GM23338 (cell line): ENCODE measurements at regions not wholly inside any gene's neighbourhood (a gene's known extent, or its start where the extent isn't known, plus 50 kb on each side); places are given as distances from the start of the nearest gene placed in this dataset.

Experiments used
- ATAC-seq: fragments of 200-7000 bp; cut with Tn5 transposase; 3 replicates; pipeline ENCODE4 v1.9.1; 2020
- DNase-seq: peaks from one replicate; pipeline ENCODE4 v3.0.0-alpha.2; 2015; ENCODE audit warnings: low spot score
- H2AFZ ChIP-seq: fragments of 200-600 bp; sonication (generic); 2 replicates; pipeline ENCODE4 v1.8.0; 2016; ENCODE audit warnings: antibody characterized with exemption, mild to moderate bottlenecking, moderate library complexity
- H3F3A ChIP-seq: fragments of 200-600 bp; sonication (generic); replicated peaks from 2 replicates; pipeline ENCODE4 v1.8.0; 2017; ENCODE audit warnings: antibody characterized with exemption, mixed run types, low read depth
- H3K27ac ChIP-seq: fragments of 200-600 bp; sonication (generic); 2 replicates; pipeline ENCODE4 v1.6.1; 2016; ENCODE audit warnings: low read depth
- H3K27me3 ChIP-seq: fragments of 200-600 bp; sonication (generic); 2 replicates; pipeline ENCODE4 v1.8.0; 2016; ENCODE audit warnings: mild to moderate bottlenecking, mixed run types, moderate library complexity; ENCODE audit not compliant: insufficient read depth
- H3K36me3 ChIP-seq: fragments of 200-600 bp; sonication (generic); 2 replicates; pipeline ENCODE4 v1.8.0; 2016; ENCODE audit warnings: mild to moderate bottlenecking; ENCODE audit not compliant: insufficient read depth
- H3K4me1 ChIP-seq: fragments of 200-600 bp; sonication (generic); 2 replicates; pipeline ENCODE4 v1.8.0; 2016; ENCODE audit warnings: mild to moderate bottlenecking, moderate library complexity; ENCODE audit not compliant: insufficient read depth
- H3K4me2 ChIP-seq: fragments of 200-600 bp; sonication (generic); 2 replicates; pipeline ENCODE4 v1.7.1; 2017; ENCODE audit warnings: mixed run types
- H3K4me3 ChIP-seq: fragments of 200-600 bp; sonication (generic); 2 replicates; pipeline ENCODE4 v1.6.1; 2016; ENCODE audit warnings: mixed run types
- H3K79me2 ChIP-seq: fragments of 200-600 bp; sonication (generic); replicated peaks from 2 replicates; pipeline ENCODE4 v1.8.0; 2017; ENCODE audit warnings: mild to moderate bottlenecking; ENCODE audit not compliant: insufficient read depth
- H3K9me2 ChIP-seq: fragments of 200-600 bp; sonication (generic); 2 replicates; pipeline ENCODE4 v1.8.0; 2017; ENCODE audit not compliant: insufficient read depth
- H4K20me1 ChIP-seq: fragments of 200-600 bp; sonication (generic); replicated peaks from 2 replicates; pipeline ENCODE4 v1.8.0; 2017; ENCODE audit warnings: mild to moderate bottlenecking; ENCODE audit not compliant: insufficient read depth
- H3K27ac Mint-ChIP-seq: 2 replicates; pipeline ENCODE4 v1.8.0; 2020; ENCODE audit warnings: inconsistent platforms, mild to moderate bottlenecking, moderate library complexity, mixed read lengths
- H3K27me3 Mint-ChIP-seq: 3 replicates; pipeline ENCODE4 v1.8.0; 2022; ENCODE audit warnings: low read depth, mild to moderate bottlenecking, moderate library complexity, mixed read lengths, inconsistent platforms; ENCODE audit not compliant: insufficient read depth, poor library complexity
- H3K36me3 Mint-ChIP-seq: 3 replicates; pipeline ENCODE4 v1.8.0; 2021; ENCODE audit warnings: low read depth, mild to moderate bottlenecking, inconsistent platforms, moderate library complexity, mixed read lengths
- H3K4me1 Mint-ChIP-seq: 3 replicates; pipeline ENCODE4 v1.8.0; 2020; ENCODE audit warnings: mild to moderate bottlenecking, inconsistent platforms, mixed read lengths
- H3K4me3 Mint-ChIP-seq: 3 replicates; pipeline ENCODE4 v1.8.0; 2021; ENCODE audit warnings: moderate library complexity, mild to moderate bottlenecking, inconsistent platforms, mixed read lengths
- H3K9me3 Mint-ChIP-seq: 3 replicates; pipeline ENCODE4 v1.8.0; 2020; ENCODE audit warnings: moderate library complexity, mild to moderate bottlenecking, inconsistent platforms, mixed read lengths
- CREB1 ChIP-seq: fragments of 250-450 bp; sonication (Bioruptor Pico); IDR thresholded peaks from 2 replicates; pipeline ENCODE4 v1.5.0; 2020; ENCODE audit warnings: low read depth, mild to moderate bottlenecking, moderate library complexity
- EZH2 ChIP-seq: fragments of 200-600 bp; sonication (generic); IDR thresholded peaks from one replicate; pipeline ENCODE4 v1.8.0; 2017; ENCODE audit warnings: antibody characterized with exemption, mild to moderate bottlenecking, low read depth; ENCODE audit not compliant: unreplicated experiment
- EZH2phosphoT487 ChIP-seq: fragments of 200-600 bp; sonication (generic); IDR thresholded peaks from one replicate; pipeline ENCODE4 v1.8.1; 2018; ENCODE audit warnings: antibody characterized with exemption; ENCODE audit not compliant: unreplicated experiment
- JUNB ChIP-seq: IDR thresholded peaks from one replicate; pipeline ENCODE4 v1.6.1; 2016; ENCODE audit warnings: antibody characterized with exemption; ENCODE audit not compliant: unreplicated experiment
- NANOG ChIP-seq: IDR thresholded peaks from 2 replicates; pipeline ENCODE4 v1.6.1; 2016; ENCODE audit warnings: antibody characterized with exemption, borderline replicate concordance
- POLR2AphosphoS5 ChIP-seq: IDR thresholded peaks from 2 replicates; pipeline ENCODE4 v1.6.1; 2016; ENCODE audit warnings: antibody characterized with exemption, low read depth
- STAT1 ChIP-seq: IDR thresholded peaks from one replicate; pipeline ENCODE4 v1.6.1; 2016; ENCODE audit warnings: antibody characterized with exemption; ENCODE audit not compliant: unreplicated experiment
- ZNF114 ChIP-seq: fragments of 250-450 bp; sonication (Bioruptor Pico); IDR thresholded peaks from 2 replicates; pipeline ENCODE4 v1.5.0; 2020; ENCODE audit warnings: mild to moderate bottlenecking, moderate library complexity
- ZNF331 ChIP-seq: fragments of 250-450 bp; sonication (Bioruptor Pico); IDR thresholded peaks from 2 replicates; pipeline ENCODE4 v1.5.0; 2020; ENCODE audit warnings: low read depth, mild to moderate bottlenecking, moderate library complexity
- TF ChIP-seq, protein P1 (sequence below): fragments of 250-450 bp; sonication (Bioruptor Pico); IDR thresholded peaks from 2 replicates; pipeline ENCODE4 v1.5.0; 2020; ENCODE audit warnings: mild to moderate bottlenecking, moderate library complexity
- TF ChIP-seq, protein P2 (sequence below): IDR thresholded peaks from one replicate; pipeline ENCODE4 v1.6.1; 2018; ENCODE audit warnings: antibody characterized with exemption; ENCODE audit not compliant: unreplicated experiment
- TF ChIP-seq, protein P3 (sequence below), 2 experiments: fragments of 200-600 bp in 1 of 2; sonication (generic) in 1 of 2; conservative IDR thresholded peaks; 2 replicates each; pipeline versions ENCODE4 v1.5.1 to v1.6.1; 2016 to 2017; ENCODE audit warnings: antibody characterized with exemption in 2 of 2, low read depth in 2 of 2, mild to moderate bottlenecking in 2 of 2, moderate library complexity in 1 of 2
- TF ChIP-seq, protein P4 (sequence below): IDR thresholded peaks from 2 replicates; pipeline ENCODE4 v1.6.1; 2016; ENCODE audit warnings: antibody characterized with exemption

DNA sequence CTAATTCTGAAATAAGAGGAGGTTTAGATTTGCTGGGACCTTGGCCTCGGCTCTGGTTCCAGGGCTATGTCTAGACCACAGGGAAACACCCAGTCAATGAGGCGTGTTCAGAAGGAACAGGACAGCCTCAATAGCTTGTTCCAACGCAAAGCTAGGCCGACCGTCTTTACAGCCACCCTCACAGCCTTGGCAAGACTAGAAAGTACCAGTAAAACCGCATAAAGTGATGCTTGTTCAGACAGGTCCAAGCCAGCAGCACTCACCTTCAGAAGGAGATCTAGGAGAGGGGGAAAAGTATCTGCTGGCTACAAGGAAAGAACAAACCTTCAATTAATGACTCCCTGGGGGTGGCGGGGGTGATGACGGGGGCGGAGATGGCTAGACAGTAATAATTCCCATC, 50.1 kb upstream of the LMTK2 start:
- Mint-ChIP-seq H3K4me3 (no peak overlapping the region), H3K9me3 (no peaks in the 10 kb centered on the region), H3K4me1 (peaks cover 3% of the 10 kb centered on the region; the same call in 1 of the 3 replicates), H3K27me3 (peaks cover 13% of the 10 kb centered on the region), H3K36me3 (no peaks in the 10 kb centered on the region), H3K27ac (no peak overlapping the region)
- H4K20me1 ChIP-seq = no peaks in the 10 kb centered on the region
- ATAC-seq (no peak), DNase-seq (no peak)
- H3K27me3 ChIP-seq = no peaks in the 10 kb centered on the region
- H3K4me3 ChIP-seq = no peak overlapping the region
- no peak overlapping the region for H3K27ac ChIP-seq
- H3K4me1 ChIP-seq = 0 out of 2 replicates have a peak, but pooled peaks cover 2% of the 10 kb centered on the region
- H3F3A ChIP-seq = no peaks in the 10 kb centered on the region
- H3K36me3 ChIP-seq = no peaks in the 10 kb centered on the region
- no peak overlapping the region for H3K4me2 ChIP-seq
- H3K9me2 ChIP-seq = no peaks in the 10 kb centered on the region
- H3K79me2 ChIP-seq = no peaks in the 10 kb centered on the region
- peak overlapping the region; percentile 47; the same call in 1 of the 2 replicates for H2AFZ ChIP-seq
- no peak for TF ChIP-seq ZNF114 (CRISPR knock-in tag)
- no peak for TF ChIP-seq CREB1 (CRISPR knock-in tag)
- TF ChIP-seq, protein P1, sequence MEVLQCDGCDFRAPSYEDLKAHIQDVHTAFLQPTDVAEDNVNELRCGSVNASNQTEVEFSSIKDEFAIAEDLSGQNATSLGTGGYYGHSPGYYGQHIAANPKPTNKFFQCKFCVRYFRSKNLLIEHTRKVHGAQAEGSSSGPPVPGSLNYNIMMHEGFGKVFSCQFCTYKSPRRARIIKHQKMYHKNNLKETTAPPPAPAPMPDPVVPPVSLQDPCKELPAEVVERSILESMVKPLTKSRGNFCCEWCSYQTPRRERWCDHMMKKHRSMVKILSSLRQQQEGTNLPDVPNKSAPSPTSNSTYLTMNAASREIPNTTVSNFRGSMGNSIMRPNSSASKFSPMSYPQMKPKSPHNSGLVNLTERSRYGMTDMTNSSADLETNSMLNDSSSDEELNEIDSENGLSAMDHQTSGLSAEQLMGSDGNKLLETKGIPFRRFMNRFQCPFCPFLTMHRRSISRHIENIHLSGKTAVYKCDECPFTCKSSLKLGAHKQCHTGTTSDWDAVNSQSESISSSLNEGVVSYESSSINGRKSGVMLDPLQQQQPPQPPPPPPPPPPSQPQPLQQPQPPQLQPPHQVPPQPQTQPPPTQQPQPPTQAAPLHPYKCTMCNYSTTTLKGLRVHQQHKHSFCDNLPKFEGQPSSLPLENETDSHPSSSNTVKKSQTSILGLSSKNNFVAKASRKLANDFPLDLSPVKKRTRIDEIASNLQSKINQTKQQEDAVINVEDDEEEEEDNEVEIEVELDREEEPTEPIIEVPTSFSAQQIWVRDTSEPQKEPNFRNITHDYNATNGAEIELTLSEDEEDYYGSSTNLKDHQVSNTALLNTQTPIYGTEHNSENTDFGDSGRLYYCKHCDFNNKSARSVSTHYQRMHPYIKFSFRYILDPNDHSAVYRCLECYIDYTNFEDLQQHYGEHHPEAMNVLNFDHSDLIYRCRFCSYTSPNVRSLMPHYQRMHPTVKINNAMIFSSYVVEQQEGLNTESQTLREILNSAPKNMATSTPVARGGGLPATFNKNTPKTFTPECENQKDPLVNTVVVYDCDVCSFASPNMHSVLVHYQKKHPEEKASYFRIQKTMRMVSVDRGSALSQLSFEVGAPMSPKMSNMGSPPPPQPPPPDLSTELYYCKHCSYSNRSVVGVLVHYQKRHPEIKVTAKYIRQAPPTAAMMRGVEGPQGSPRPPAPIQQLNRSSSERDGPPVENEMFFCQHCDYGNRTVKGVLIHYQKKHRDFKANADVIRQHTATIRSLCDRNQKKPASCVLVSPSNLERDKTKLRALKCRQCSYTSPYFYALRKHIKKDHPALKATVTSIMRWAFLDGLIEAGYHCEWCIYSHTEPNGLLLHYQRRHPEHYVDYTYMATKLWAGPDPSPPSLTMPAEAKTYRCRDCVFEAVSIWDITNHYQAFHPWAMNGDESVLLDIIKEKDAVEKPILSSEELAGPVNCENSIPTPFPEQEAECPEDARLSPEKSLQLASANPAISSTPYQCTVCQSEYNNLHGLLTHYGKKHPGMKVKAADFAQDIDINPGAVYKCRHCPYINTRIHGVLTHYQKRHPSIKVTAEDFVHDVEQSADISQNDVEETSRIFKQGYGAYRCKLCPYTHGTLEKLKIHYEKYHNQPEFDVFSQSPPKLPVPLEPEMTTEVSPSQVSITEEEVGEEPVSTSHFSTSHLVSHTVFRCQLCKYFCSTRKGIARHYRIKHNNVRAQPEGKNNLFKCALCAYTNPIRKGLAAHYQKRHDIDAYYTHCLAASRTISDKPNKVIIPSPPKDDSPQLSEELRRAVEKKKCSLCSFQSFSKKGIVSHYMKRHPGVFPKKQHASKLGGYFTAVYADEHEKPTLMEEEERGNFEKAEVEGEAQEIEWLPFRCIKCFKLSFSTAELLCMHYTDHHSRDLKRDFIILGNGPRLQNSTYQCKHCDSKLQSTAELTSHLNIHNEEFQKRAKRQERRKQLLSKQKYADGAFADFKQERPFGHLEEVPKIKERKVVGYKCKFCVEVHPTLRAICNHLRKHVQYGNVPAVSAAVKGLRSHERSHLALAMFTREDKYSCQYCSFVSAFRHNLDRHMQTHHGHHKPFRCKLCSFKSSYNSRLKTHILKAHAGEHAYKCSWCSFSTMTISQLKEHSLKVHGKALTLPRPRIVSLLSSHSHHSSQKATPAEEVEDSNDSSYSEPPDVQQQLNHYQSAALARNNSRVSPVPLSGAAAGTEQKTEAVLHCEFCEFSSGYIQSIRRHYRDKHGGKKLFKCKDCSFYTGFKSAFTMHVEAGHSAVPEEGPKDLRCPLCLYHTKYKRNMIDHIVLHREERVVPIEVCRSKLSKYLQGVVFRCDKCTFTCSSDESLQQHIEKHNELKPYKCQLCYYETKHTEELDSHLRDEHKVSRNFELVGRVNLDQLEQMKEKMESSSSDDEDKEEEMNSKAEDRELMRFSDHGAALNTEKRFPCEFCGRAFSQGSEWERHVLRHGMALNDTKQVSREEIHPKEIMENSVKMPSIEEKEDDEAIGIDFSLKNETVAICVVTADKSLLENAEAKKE (CRISPR knock-in tag) = no peak
- TF ChIP-seq, protein P2, sequence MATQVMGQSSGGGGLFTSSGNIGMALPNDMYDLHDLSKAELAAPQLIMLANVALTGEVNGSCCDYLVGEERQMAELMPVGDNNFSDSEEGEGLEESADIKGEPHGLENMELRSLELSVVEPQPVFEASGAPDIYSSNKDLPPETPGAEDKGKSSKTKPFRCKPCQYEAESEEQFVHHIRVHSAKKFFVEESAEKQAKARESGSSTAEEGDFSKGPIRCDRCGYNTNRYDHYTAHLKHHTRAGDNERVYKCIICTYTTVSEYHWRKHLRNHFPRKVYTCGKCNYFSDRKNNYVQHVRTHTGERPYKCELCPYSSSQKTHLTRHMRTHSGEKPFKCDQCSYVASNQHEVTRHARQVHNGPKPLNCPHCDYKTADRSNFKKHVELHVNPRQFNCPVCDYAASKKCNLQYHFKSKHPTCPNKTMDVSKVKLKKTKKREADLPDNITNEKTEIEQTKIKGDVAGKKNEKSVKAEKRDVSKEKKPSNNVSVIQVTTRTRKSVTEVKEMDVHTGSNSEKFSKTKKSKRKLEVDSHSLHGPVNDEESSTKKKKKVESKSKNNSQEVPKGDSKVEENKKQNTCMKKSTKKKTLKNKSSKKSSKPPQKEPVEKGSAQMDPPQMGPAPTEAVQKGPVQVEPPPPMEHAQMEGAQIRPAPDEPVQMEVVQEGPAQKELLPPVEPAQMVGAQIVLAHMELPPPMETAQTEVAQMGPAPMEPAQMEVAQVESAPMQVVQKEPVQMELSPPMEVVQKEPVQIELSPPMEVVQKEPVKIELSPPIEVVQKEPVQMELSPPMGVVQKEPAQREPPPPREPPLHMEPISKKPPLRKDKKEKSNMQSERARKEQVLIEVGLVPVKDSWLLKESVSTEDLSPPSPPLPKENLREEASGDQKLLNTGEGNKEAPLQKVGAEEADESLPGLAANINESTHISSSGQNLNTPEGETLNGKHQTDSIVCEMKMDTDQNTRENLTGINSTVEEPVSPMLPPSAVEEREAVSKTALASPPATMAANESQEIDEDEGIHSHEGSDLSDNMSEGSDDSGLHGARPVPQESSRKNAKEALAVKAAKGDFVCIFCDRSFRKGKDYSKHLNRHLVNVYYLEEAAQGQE = no peak
- TF ChIP-seq ZNF331 (CRISPR knock-in tag) = no peak
- TF ChIP-seq STAT1 = no peak
- no peak for TF ChIP-seq NANOG
- no peak for TF ChIP-seq POLR2AphosphoS5
- TF ChIP-seq, protein P3, sequence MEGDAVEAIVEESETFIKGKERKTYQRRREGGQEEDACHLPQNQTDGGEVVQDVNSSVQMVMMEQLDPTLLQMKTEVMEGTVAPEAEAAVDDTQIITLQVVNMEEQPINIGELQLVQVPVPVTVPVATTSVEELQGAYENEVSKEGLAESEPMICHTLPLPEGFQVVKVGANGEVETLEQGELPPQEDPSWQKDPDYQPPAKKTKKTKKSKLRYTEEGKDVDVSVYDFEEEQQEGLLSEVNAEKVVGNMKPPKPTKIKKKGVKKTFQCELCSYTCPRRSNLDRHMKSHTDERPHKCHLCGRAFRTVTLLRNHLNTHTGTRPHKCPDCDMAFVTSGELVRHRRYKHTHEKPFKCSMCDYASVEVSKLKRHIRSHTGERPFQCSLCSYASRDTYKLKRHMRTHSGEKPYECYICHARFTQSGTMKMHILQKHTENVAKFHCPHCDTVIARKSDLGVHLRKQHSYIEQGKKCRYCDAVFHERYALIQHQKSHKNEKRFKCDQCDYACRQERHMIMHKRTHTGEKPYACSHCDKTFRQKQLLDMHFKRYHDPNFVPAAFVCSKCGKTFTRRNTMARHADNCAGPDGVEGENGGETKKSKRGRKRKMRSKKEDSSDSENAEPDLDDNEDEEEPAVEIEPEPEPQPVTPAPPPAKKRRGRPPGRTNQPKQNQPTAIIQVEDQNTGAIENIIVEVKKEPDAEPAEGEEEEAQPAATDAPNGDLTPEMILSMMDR (conservative IDR thresholded peaks at IDR 0.05; ENCODE audit: low read depth in 2 of 2) = no peak
- no peak for TF ChIP-seq EZH2phosphoT487
- TF ChIP-seq, protein P4, sequence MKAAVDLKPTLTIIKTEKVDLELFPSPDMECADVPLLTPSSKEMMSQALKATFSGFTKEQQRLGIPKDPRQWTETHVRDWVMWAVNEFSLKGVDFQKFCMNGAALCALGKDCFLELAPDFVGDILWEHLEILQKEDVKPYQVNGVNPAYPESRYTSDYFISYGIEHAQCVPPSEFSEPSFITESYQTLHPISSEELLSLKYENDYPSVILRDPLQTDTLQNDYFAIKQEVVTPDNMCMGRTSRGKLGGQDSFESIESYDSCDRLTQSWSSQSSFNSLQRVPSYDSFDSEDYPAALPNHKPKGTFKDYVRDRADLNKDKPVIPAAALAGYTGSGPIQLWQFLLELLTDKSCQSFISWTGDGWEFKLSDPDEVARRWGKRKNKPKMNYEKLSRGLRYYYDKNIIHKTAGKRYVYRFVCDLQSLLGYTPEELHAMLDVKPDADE = no peak
- no peak for TF ChIP-seq EZH2
- TF ChIP-seq JUNB = no peak
